IMR-90 (cell line): ENCODE measurements at regions not wholly inside any gene's neighbourhood (a gene's known extent, or its start where the extent isn't known, plus 50 kb on each side); places are given as distances from the start of the nearest gene placed in this dataset.

ENCODE experiments used
- CEBPB ChIP-seq: IDR thresholded peaks from 2 replicates; pipeline ENCODE4 v1.6.1; 2012; ENCODE audit warnings: low read depth, low read length, improper control_type of control experiment
- CTCF ChIP-seq: conservative IDR thresholded peaks from 2 replicates; pipeline ENCODE4 v1.5.1; 2012; ENCODE audit warnings: mild to moderate bottlenecking, low read depth, low read length, improper control_type of control experiment
- RFX5 ChIP-seq: IDR thresholded peaks from 2 replicates; pipeline ENCODE4 v1.8.0; 2012; ENCODE audit warnings: low read depth, mild to moderate bottlenecking, low read length, moderate library complexity
- USF2 ChIP-seq: fragments of 150-350 bp; IDR thresholded peaks from 2 replicates; pipeline ENCODE4 v1.6.1; 2017; ENCODE audit warnings: mild to moderate bottlenecking, antibody characterized with exemption, low read length, low read depth

DNA sequence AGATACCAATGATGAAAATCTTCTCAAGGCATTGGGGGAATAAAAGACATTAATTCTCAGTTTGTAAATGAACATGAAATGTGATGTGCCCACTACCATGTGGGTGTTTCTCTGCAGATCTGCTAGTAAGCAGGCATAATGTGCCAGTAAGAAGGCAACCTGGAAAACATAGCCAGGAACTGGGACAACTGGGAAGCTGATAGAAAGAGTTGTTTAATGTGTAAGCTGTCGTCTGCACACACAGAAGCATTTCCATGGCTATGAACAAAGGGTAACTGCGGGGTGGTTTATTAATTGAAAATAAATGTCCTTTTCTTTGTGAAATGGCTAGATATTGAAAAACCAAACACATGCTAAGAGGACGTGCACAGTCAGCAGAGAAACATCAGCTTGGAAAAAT lies 52.0 kb downstream of the ZC3H11B start:
- TF ChIP-seq CTCF, result no peak
- no peak for TF ChIP-seq USF2
- TF ChIP-seq RFX5, result no peak
- TF ChIP-seq CEBPB, result no peak
